OCI-M2 (cell line): ENCODE measurements at regions not wholly inside any gene's neighbourhood (a gene's known extent, or its start where the extent isn't known, plus 50 kb on each side); places are given as distances from the start of the nearest gene placed in this dataset.
"Not testable (repeated sequence)": the region's sequence is repeated elsewhere in the genome, so short reads cannot be mapped to it uniquely, and the experiment has no call there.

Experiments used
- DNase-seq: peaks from one replicate; lab custom pipeline; 2025; ENCODE audit not compliant: unreplicated experiment; lab: John Stamatoyannopoulos, UW

GRCh38 chr3:99586701-99587100 lies 51.7 kb upstream of the COL8A1 start:
- no peak for DNase-seq

- DNase-seq: no peak
Observed at GRCh38 chr3:99579965-99580364, 58.4 kb upstream of the COL8A1 start.

GRCh38 chr3:99579246-99579645 lies 59.1 kb upstream of the COL8A1 start:
- no peak for DNase-seq

GRCh38 chr3:99578339-99578970 lies 59.9 kb upstream of the COL8A1 start:
- DNase-seq: no peak

- DNase-seq: no peak
Observed at GRCh38 chr3:99576904-99577559, 61.4 kb upstream of the COL8A1 start.

GRCh38 chr3:99575683-99576082 lies 62.7 kb upstream of the COL8A1 start:
- DNase-seq: no peak

GRCh38 chr3:99570061-99570460 lies 68.3 kb upstream of the COL8A1 start:
- no peak for DNase-seq

- DNase-seq: no peak
Observed at GRCh38 chr3:99568663-99569335, 69.6 kb upstream of the COL8A1 start.

GRCh38 chr3:99565331-99565730 lies 73.1 kb upstream of the COL8A1 start:
- no peak for DNase-seq

GRCh38 chr3:99562990-99563607 lies 75.3 kb upstream of the COL8A1 start:
- no peak for DNase-seq

GRCh38 chr3:99562138-99562537 lies 76.3 kb upstream of the COL8A1 start:
- DNase-seq: no peak

GRCh38 chr3:99561056-99561455 lies 77.3 kb upstream of the COL8A1 start:
- DNase-seq: no peak

- no peak for DNase-seq
Observed at GRCh38 chr3:99559196-99559595, 79.2 kb upstream of the COL8A1 start.

- DNase-seq: not testable (repeated sequence)
Observed at GRCh38 chr3:99555885-99556284, 82.5 kb upstream of the COL8A1 start.

GRCh38 chr3:99551520-99551919 lies 86.9 kb upstream of the COL8A1 start:
- no peak for DNase-seq

- no peak for DNase-seq
Observed at GRCh38 chr3:99549957-99550603, 88.3 kb upstream of the COL8A1 start.

- DNase-seq: no peak
Observed at GRCh38 chr3:99549220-99549619, 89.2 kb upstream of the COL8A1 start.

- DNase-seq: no peak
Observed at GRCh38 chr3:99548674-99549073, 89.7 kb upstream of the COL8A1 start.

GRCh38 chr3:99545941-99546580 lies 92.3 kb upstream of the COL8A1 start:
- no peak for DNase-seq

- DNase-seq: no peak
Observed at GRCh38 chr3:99544786-99545281, 93.6 kb upstream of the COL8A1 start.

- DNase-seq: no peak
Observed at GRCh38 chr3:99543796-99544195, 94.6 kb upstream of the COL8A1 start.
